ENCODE measurements at regions not wholly inside any gene's neighbourhood (a gene's known extent, or its start where the extent isn't known, plus 50 kb on each side); places are given as distances from the start of the nearest gene placed in this dataset.

GRCh38 chr3:25036633-25037032, 391.4 kb upstream of the RARB start:
- WGBS, 3 donors: 57 to 82% (median 63%) methylated on average over 2 of the region's 2 CpGs
- H3K9me3 ChIP-seq (ENCODE audit: control insufficient read depth in 2 of 2, insufficient read depth in 1 of 2, low read depth in 1 of 2, low read length in 1 of 2): no peaks in the 10 kb centered on the region
- FAIRE-seq: no peak

DNA sequence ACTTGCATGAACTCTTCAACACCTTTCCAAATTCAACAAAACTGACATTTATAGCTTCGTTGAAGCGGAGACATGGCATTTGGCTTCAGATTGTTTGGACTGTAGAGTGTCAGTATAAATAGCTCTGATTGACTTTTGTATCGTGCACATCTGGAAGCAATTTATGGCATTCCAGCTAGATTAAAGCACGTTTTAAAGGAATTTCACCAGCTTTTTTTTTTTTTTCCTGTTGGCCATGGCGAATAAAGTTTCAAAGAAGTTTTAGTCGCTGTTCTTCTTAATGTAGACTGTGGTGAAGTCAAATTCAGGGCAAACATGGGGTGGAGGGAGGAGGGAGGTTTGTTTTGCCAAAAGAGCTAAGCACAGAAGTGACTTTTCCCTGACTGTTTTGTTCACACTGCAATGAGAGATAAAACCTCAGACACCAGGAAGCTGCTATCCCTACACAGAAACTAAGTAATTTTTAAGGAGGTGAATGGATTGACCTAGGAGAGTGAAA, 391.0 kb upstream of the RARB start:
- Histone ChIP-seq H3K4me3 (ENCODE audit: low read depth in 1 of 3, low read length in 3 of 3) (no peak overlapping the region), H3K36me3 (ENCODE audit: control insufficient read depth in 3 of 3, insufficient read depth in 2 of 3, low read depth in 1 of 3, low read length in 3 of 3) (no peaks in the 10 kb centered on the region), H3K27me3 (ENCODE audit: control insufficient read depth in 3 of 3, insufficient read depth in 3 of 3, low read length in 3 of 3) (no peaks in the 10 kb centered on the region), H3K4me1 (ENCODE audit: control insufficient read depth in 3 of 3, insufficient read depth in 2 of 3, low read depth in 1 of 3, low read length in 2 of 3) (no peaks in the 10 kb centered on the region), H3K27ac (ENCODE audit: low read depth in 1 of 3, low read length in 2 of 3) (no peak overlapping the region), H3K9me3 (ENCODE audit: control insufficient read depth in 2 of 2, insufficient read depth in 1 of 2, low read depth in 1 of 2, low read length in 1 of 2) (no peaks in the 10 kb centered on the region)
- no peak for DNase-seq
- WGBS, 3 donors: 37 to 43% (median 42%) methylated on average over 6 of the region's 6 CpGs
- no peak for FAIRE-seq

More at GRCh38 chr3:25036633-25037032, 391.4 kb upstream of the RARB start:
- no peak overlapping the region for H3K4me3 ChIP-seq (ENCODE audit: low read depth in 1 of 3, low read length in 3 of 3)
- H3K4me1 ChIP-seq (ENCODE audit: control insufficient read depth in 3 of 3, insufficient read depth in 2 of 3, low read depth in 1 of 3, low read length in 2 of 3): no peaks in the 10 kb centered on the region
- no peak overlapping the region for H3K27ac ChIP-seq (ENCODE audit: low read depth in 1 of 3, low read length in 2 of 3)
- no peaks in the 10 kb centered on the region for H3K36me3 ChIP-seq (ENCODE audit: control insufficient read depth in 3 of 3, insufficient read depth in 2 of 3, low read depth in 1 of 3, low read length in 3 of 3)
- H3K27me3 ChIP-seq (ENCODE audit: control insufficient read depth in 3 of 3, insufficient read depth in 3 of 3, low read length in 3 of 3): no peaks in the 10 kb centered on the region
- no peak for DNase-seq

GRCh38 chr3:25038271-25038670, 389.8 kb upstream of the RARB start:
- H3K27ac ChIP-seq (ENCODE audit: low read depth in 1 of 3, low read length in 2 of 3): no peak overlapping the region
- DNase-seq (no peak), FAIRE-seq (no peak)
- H3K27me3 ChIP-seq (ENCODE audit: control insufficient read depth in 3 of 3, insufficient read depth in 3 of 3, low read length in 3 of 3): no peaks in the 10 kb centered on the region
- H3K36me3 ChIP-seq (ENCODE audit: control insufficient read depth in 3 of 3, insufficient read depth in 2 of 3, low read depth in 1 of 3, low read length in 3 of 3): no peaks in the 10 kb centered on the region
- no peak overlapping the region for H3K4me3 ChIP-seq (ENCODE audit: low read depth in 1 of 3, low read length in 3 of 3)
- no peaks in the 10 kb centered on the region for H3K4me1 ChIP-seq (ENCODE audit: control insufficient read depth in 3 of 3, insufficient read depth in 2 of 3, low read depth in 1 of 3, low read length in 2 of 3)
- no peaks in the 10 kb centered on the region for H3K9me3 ChIP-seq (ENCODE audit: control insufficient read depth in 2 of 2, insufficient read depth in 1 of 2, low read depth in 1 of 2, low read length in 1 of 2)

GRCh38 chr3:25038922-25039321, 389.1 kb upstream of the RARB start:
- Histone ChIP-seq H3K36me3 (ENCODE audit: control insufficient read depth in 3 of 3, insufficient read depth in 2 of 3, low read depth in 1 of 3, low read length in 3 of 3) (no peaks in the 10 kb centered on the region), H3K4me3 (ENCODE audit: low read depth in 1 of 3, low read length in 3 of 3) (no peak overlapping the region), H3K27me3 (ENCODE audit: control insufficient read depth in 3 of 3, insufficient read depth in 3 of 3, low read length in 3 of 3) (no peaks in the 10 kb centered on the region), H3K27ac (ENCODE audit: low read depth in 1 of 3, low read length in 2 of 3) (no peak overlapping the region), H3K4me1 (ENCODE audit: control insufficient read depth in 3 of 3, insufficient read depth in 2 of 3, low read depth in 1 of 3, low read length in 2 of 3) (no peaks in the 10 kb centered on the region), H3K9me3 (ENCODE audit: control insufficient read depth in 2 of 2, insufficient read depth in 1 of 2, low read depth in 1 of 2, low read length in 1 of 2) (no peaks in the 10 kb centered on the region)
- WGBS, 3 donors: 46 to 62% (median 52%) methylated on average over 4 of the region's 4 CpGs
- no peak for DNase-seq
- no peak for FAIRE-seq

GRCh38 chr3:25040748-25041147, 387.3 kb upstream of the RARB start:
- Histone ChIP-seq H3K27ac (ENCODE audit: low read depth in 1 of 3, low read length in 2 of 3) (no peak overlapping the region), H3K4me1 (ENCODE audit: control insufficient read depth in 3 of 3, insufficient read depth in 2 of 3, low read depth in 1 of 3, low read length in 2 of 3) (no peaks in the 10 kb centered on the region), H3K9me3 (ENCODE audit: control insufficient read depth in 2 of 2, insufficient read depth in 1 of 2, low read depth in 1 of 2, low read length in 1 of 2) (no peaks in the 10 kb centered on the region), H3K27me3 (ENCODE audit: control insufficient read depth in 3 of 3, insufficient read depth in 3 of 3, low read length in 3 of 3) (no peaks in the 10 kb centered on the region), H3K4me3 (ENCODE audit: low read depth in 1 of 3, low read length in 3 of 3) (no peak overlapping the region), H3K36me3 (ENCODE audit: control insufficient read depth in 3 of 3, insufficient read depth in 2 of 3, low read depth in 1 of 3, low read length in 3 of 3) (no peaks in the 10 kb centered on the region)
- FAIRE-seq (no peak), DNase-seq (no peak)
- 48 to 78% (median 53%) methylated on average over 3 of the region's 3 CpGs for WGBS, 3 donors

GRCh38 chr3:25041871-25042584, 386.0 kb upstream of the RARB start:
- no peak for DNase-seq
- no peak overlapping the region for H3K4me3 ChIP-seq (ENCODE audit: low read depth in 1 of 3, low read length in 3 of 3)
- H3K9me3 ChIP-seq (ENCODE audit: control insufficient read depth in 2 of 2, insufficient read depth in 1 of 2, low read depth in 1 of 2, low read length in 1 of 2): no peaks in the 10 kb centered on the region
- H3K27me3 ChIP-seq (ENCODE audit: control insufficient read depth in 3 of 3, insufficient read depth in 3 of 3, low read length in 3 of 3): no peaks in the 10 kb centered on the region
- FAIRE-seq: no peak
- no peaks in the 10 kb centered on the region for H3K4me1 ChIP-seq (ENCODE audit: control insufficient read depth in 3 of 3, insufficient read depth in 2 of 3, low read depth in 1 of 3, low read length in 2 of 3)
- H3K36me3 ChIP-seq (ENCODE audit: control insufficient read depth in 3 of 3, insufficient read depth in 2 of 3, low read depth in 1 of 3, low read length in 3 of 3): no peaks in the 10 kb centered on the region
- WGBS, 3 donors: 65 to 84% (median 72%) methylated on average over 3 of the region's 3 CpGs
- H3K27ac ChIP-seq (ENCODE audit: low read depth in 1 of 3, low read length in 2 of 3): no peak overlapping the region

GRCh38 chr3:25043177-25043576, 384.9 kb upstream of the RARB start:
- Histone ChIP-seq H3K9me3 (ENCODE audit: control insufficient read depth in 2 of 2, insufficient read depth in 1 of 2, low read depth in 1 of 2, low read length in 1 of 2) (peaks cover 0 to 4% of the 10 kb centered on the region in 2 donors), H3K36me3 (ENCODE audit: control insufficient read depth in 3 of 3, insufficient read depth in 2 of 3, low read depth in 1 of 3, low read length in 3 of 3) (no peaks in the 10 kb centered on the region), H3K27ac (ENCODE audit: low read depth in 1 of 3, low read length in 2 of 3) (no peak overlapping the region), H3K4me3 (ENCODE audit: low read depth in 1 of 3, low read length in 3 of 3) (no peak overlapping the region), H3K4me1 (ENCODE audit: control insufficient read depth in 3 of 3, insufficient read depth in 2 of 3, low read depth in 1 of 3, low read length in 2 of 3) (no peaks in the 10 kb centered on the region), H3K27me3 (ENCODE audit: control insufficient read depth in 3 of 3, insufficient read depth in 3 of 3, low read length in 3 of 3) (no peaks in the 10 kb centered on the region)
- 24 to 58% (median 42%) methylated on average over 2 of the region's 2 CpGs for WGBS, 3 donors
- DNase-seq (no peak), FAIRE-seq (no peak)

GRCh38 chr3:25043749-25044148, 384.3 kb upstream of the RARB start:
- Histone ChIP-seq H3K27me3 (ENCODE audit: control insufficient read depth in 3 of 3, insufficient read depth in 3 of 3, low read length in 3 of 3) (no peaks in the 10 kb centered on the region), H3K4me3 (ENCODE audit: low read depth in 1 of 3, low read length in 3 of 3) (no peak overlapping the region), H3K4me1 (ENCODE audit: control insufficient read depth in 3 of 3, insufficient read depth in 2 of 3, low read depth in 1 of 3, low read length in 2 of 3) (no peaks in the 10 kb centered on the region), H3K27ac (ENCODE audit: low read depth in 1 of 3, low read length in 2 of 3) (no peak overlapping the region), H3K36me3 (ENCODE audit: control insufficient read depth in 3 of 3, insufficient read depth in 2 of 3, low read depth in 1 of 3, low read length in 3 of 3) (no peaks in the 10 kb centered on the region), H3K9me3 (ENCODE audit: control insufficient read depth in 2 of 2, insufficient read depth in 1 of 2, low read depth in 1 of 2, low read length in 1 of 2) (peaks cover 0 to 4% of the 10 kb centered on the region in 2 donors)
- WGBS, 3 donors: 69 to 73% (median 72%) methylated on average over 3 of the region's 3 CpGs
- DNase-seq (no peak), FAIRE-seq (no peak)
